HepG2 (cell line): ENCODE measurements at regions not wholly inside any gene's neighbourhood (a gene's known extent, or its start where the extent isn't known, plus 50 kb on each side); places are given as distances from the start of the nearest gene placed in this dataset.

ENCODE experiments used
- DDIT3 ChIP-seq: sonication (generic); formaldehyde crosslinking; IDR thresholded peaks from 2 replicates; pipeline ENCODE4 v1.4.0; 2020; ENCODE audit warnings: mild to moderate bottlenecking, missing genetic modification reagents
- E2F2 ChIP-seq: sonication (generic); formaldehyde crosslinking; IDR thresholded peaks from 2 replicates; pipeline ENCODE4 v1.4.0; 2020; ENCODE audit warnings: missing genetic modification reagents, borderline replicate concordance
- EEA1 ChIP-seq: sonication (generic); formaldehyde crosslinking; IDR thresholded peaks from 2 replicates; pipeline ENCODE4 v1.5.1; 2020; ENCODE audit warnings: mild to moderate bottlenecking, missing genetic modification reagents, borderline replicate concordance
- GLMP ChIP-seq: sonication (generic); formaldehyde crosslinking; IDR thresholded peaks from 2 replicates; pipeline ENCODE4 v1.9.0; 2021; ENCODE audit warnings: missing genetic modification reagents, mild to moderate bottlenecking, borderline replicate concordance
- HOXA5 ChIP-seq: sonication (generic); formaldehyde crosslinking; IDR thresholded peaks from 2 replicates; pipeline ENCODE4 v1.4.0; 2020; ENCODE audit warnings: missing genetic modification reagents
- JUND ChIP-seq: sonication (generic); formaldehyde crosslinking; IDR thresholded peaks from 2 replicates; pipeline ENCODE4 v1.8.0; 2022; ENCODE audit warnings: mild to moderate bottlenecking, missing genetic modification reagents
- MAF1 ChIP-seq: sonication (generic); formaldehyde crosslinking; IDR thresholded peaks from 2 replicates; pipeline ENCODE4 v1.5.0; 2020; ENCODE audit warnings: missing genetic modification reagents, borderline replicate concordance
- MED13 ChIP-seq: sonication (generic); formaldehyde crosslinking; IDR thresholded peaks from 2 replicates; pipeline ENCODE4 v1.5.0; 2020; ENCODE audit warnings: missing genetic modification reagents
- MEF2D ChIP-seq: sonication (generic); formaldehyde crosslinking; IDR thresholded peaks from 2 replicates; pipeline ENCODE4 v1.5.1; 2020; ENCODE audit warnings: mild to moderate bottlenecking, missing genetic modification reagents
- MYC ChIP-seq: sonication (generic); formaldehyde crosslinking; IDR thresholded peaks from 2 replicates; pipeline ENCODE4 v1.9.0; 2021; ENCODE audit warnings: missing genetic modification reagents, borderline replicate concordance
- POLR2A ChIP-seq, 2 experiments: IDR thresholded peaks; 2 replicates each; pipeline ENCODE4 v1.6.1; 2011; ENCODE audit warnings: low read depth in 2 of 2, low read length in 2 of 2, mild to moderate bottlenecking in 1 of 2, moderate library complexity in 1 of 2; ENCODE audit not compliant: insufficient read depth in 1 of 2
- SIN3B ChIP-seq: fragments of 150-350 bp; IDR thresholded peaks from 2 replicates; pipeline ENCODE4 v1.6.1; 2014; ENCODE audit warnings: low read length
- SP140L ChIP-seq: sonication (generic); formaldehyde crosslinking; IDR thresholded peaks from 2 replicates; pipeline ENCODE4 v1.4.0; 2020; ENCODE audit warnings: missing genetic modification reagents, borderline replicate concordance
- WIZ ChIP-seq: sonication (generic); formaldehyde crosslinking; IDR thresholded peaks from 2 replicates; pipeline ENCODE4 v1.5.1; 2020; ENCODE audit warnings: mild to moderate bottlenecking, missing genetic modification reagents
- YEATS2 ChIP-seq: sonication (generic); formaldehyde crosslinking; IDR thresholded peaks from 2 replicates; pipeline ENCODE4 v1.4.0; 2020; ENCODE audit warnings: missing genetic modification reagents, borderline replicate concordance
- ZEB1 ChIP-seq: IDR thresholded peaks from 2 replicates; pipeline ENCODE4 v1.6.1; 2012; ENCODE audit warnings: mild to moderate bottlenecking, low read depth, inconsistent platforms; ENCODE audit not compliant: insufficient replicate concordance
- ZFP36L2 ChIP-seq: sonication (generic); formaldehyde crosslinking; IDR thresholded peaks from 2 replicates; pipeline ENCODE4 v1.4.0; 2020; ENCODE audit warnings: missing genetic modification reagents
- ZIK1 ChIP-seq: sonication (generic); formaldehyde crosslinking; IDR thresholded peaks from 2 replicates; pipeline ENCODE4 v1.5.0; 2020; ENCODE audit warnings: mild to moderate bottlenecking, low read depth, missing genetic modification reagents, borderline replicate concordance
- ZMAT3 ChIP-seq: sonication (generic); formaldehyde crosslinking; conservative IDR thresholded peaks from 2 replicates; pipeline ENCODE4 v1.7.0; 2021; ENCODE audit warnings: missing genetic modification reagents
- ZMYM3 ChIP-seq: sonication (generic); formaldehyde crosslinking; IDR thresholded peaks from 2 replicates; pipeline ENCODE4 v1.5.1; 2020; ENCODE audit warnings: mild to moderate bottlenecking, missing genetic modification reagents
- ZNF570 ChIP-seq: sonication (generic); formaldehyde crosslinking; IDR thresholded peaks from 2 replicates; pipeline ENCODE4 v1.4.0; 2020; ENCODE audit warnings: mild to moderate bottlenecking, missing genetic modification reagents, borderline replicate concordance
- ZNF75D ChIP-seq: sonication (generic); formaldehyde crosslinking; IDR thresholded peaks from 2 replicates; pipeline ENCODE4 v1.8.1; 2023; ENCODE audit warnings: missing genetic modification reagents, mild to moderate bottlenecking, borderline replicate concordance
- ZNF850 ChIP-seq: sonication (generic); formaldehyde crosslinking; conservative IDR thresholded peaks from 2 replicates; pipeline ENCODE4 v1.9.0; 2021; ENCODE audit warnings: mild to moderate bottlenecking, missing genetic modification reagents
- ZNF891 ChIP-seq: sonication (generic); formaldehyde crosslinking; IDR thresholded peaks from 2 replicates; pipeline ENCODE4 v1.5.0; 2020; ENCODE audit warnings: mild to moderate bottlenecking, missing genetic modification reagents

GRCh38 chr10:30527623-30528428 is 93.8 kb downstream of the MAP3K8 start (continued):
- TF ChIP-seq E2F2 (no peak), HOXA5 (CRISPR knock-in tag) (no peak), MED13 (CRISPR knock-in tag) (no peak), SP140L (CRISPR knock-in tag) (no peak), ZMAT3 (CRISPR knock-in tag) (0 out of 2 replicates have a peak, but pooled peaks have one; percentile 39), ZFP36L2 (no peak), ZNF850 (no peak), JUND (CRISPR knock-in tag) (peak; percentile 69; the same call in 1 of the 2 replicates), ZNF891 (CRISPR knock-in tag) (no peak), MYC (0 out of 2 replicates have a peak, but pooled peaks have one; percentile 21), MEF2D (CRISPR knock-in tag) (peak; percentile 63; the same call in 1 of the 2 replicates), ZNF75D (CRISPR knock-in tag) (no peak), WIZ (no peak), DDIT3 (no peak), ZEB1 (peak; percentile 89), GLMP (CRISPR knock-in tag) (no peak), ZNF570 (CRISPR knock-in tag) (no peak), YEATS2 (CRISPR knock-in tag) (no peak), ZMYM3 (CRISPR knock-in tag) (peak; percentile 66; the same call in 1 of the 2 replicates), EEA1 (no peak), SIN3B (no peak), MAF1 (no peak), ZIK1 (CRISPR knock-in tag) (no peak), POLR2A (IDR thresholded peaks at IDR 0.05; ENCODE audit: insufficient read depth in 1 of 2, low read depth in 2 of 2, low read length in 2 of 2) (no peak)
